SKM-1 treated with dmso at 0.1 percent for 144 hours (cell line): ENCODE measurements at regions not wholly inside any gene's neighbourhood (a gene's known extent, or its start where the extent isn't known, plus 50 kb on each side); places are given as distances from the start of the nearest gene placed in this dataset.

Experiments
- DNase-seq: peaks from one replicate; lab custom pipeline; 2025; ENCODE audit not compliant: unreplicated experiment; lab: John Stamatoyannopoulos, UW

GRCh38 chr1:5640845-5641244, 351.4 kb downstream of the NPHP4 start:
- no peak for DNase-seq

- DNase-seq = no peak
Observed at GRCh38 chr1:5639106-5639722, 353.0 kb downstream of the NPHP4 start.

- no peak for DNase-seq
Observed at GRCh38 chr1:5638582-5638981, 353.6 kb downstream of the NPHP4 start.

GRCh38 chr1:5637171-5637570, 355.1 kb downstream of the NPHP4 start:
- peak; percentile 22 for DNase-seq

GRCh38 chr1:5634893-5635292, 357.3 kb downstream of the NPHP4 start:
- DNase-seq = no peak

GRCh38 chr1:5632814-5633213, 359.4 kb downstream of the NPHP4 start:
- no peak for DNase-seq

GRCh38 chr1:5632224-5632623, 360.0 kb downstream of the NPHP4 start:
- peak; percentile 14 for DNase-seq

- no peak for DNase-seq
Observed at GRCh38 chr1:5628416-5628815, 363.8 kb downstream of the NPHP4 start.

GRCh38 chr1:5623399-5623798, 368.8 kb downstream of the NPHP4 start:
- DNase-seq = no peak

GRCh38 chr1:5622412-5622811, 369.8 kb downstream of the NPHP4 start:
- DNase-seq = no peak

GRCh38 chr1:5621692-5622091, 370.5 kb downstream of the NPHP4 start:
- DNase-seq = no peak

GRCh38 chr1:5620997-5621396, 371.2 kb downstream of the NPHP4 start:
- DNase-seq = no peak

- DNase-seq = no peak
Observed at GRCh38 chr1:5620418-5620817, 371.8 kb downstream of the NPHP4 start.

- DNase-seq = no peak
Observed at GRCh38 chr1:5619469-5619868, 372.8 kb downstream of the NPHP4 start.

GRCh38 chr1:5617546-5617945, 374.7 kb downstream of the NPHP4 start:
- DNase-seq = no peak

GRCh38 chr1:5617179-5617520, 375.1 kb downstream of the NPHP4 start:
- no peak for DNase-seq

- no peak for DNase-seq
Observed at GRCh38 chr1:5616366-5617178, 375.7 kb downstream of the NPHP4 start.

- no peak for DNase-seq
Observed at GRCh38 chr1:5615076-5615475, 377.1 kb downstream of the NPHP4 start.

GRCh38 chr1:5613900-5614299, 378.3 kb downstream of the NPHP4 start:
- no peak for DNase-seq

- DNase-seq = no peak
Observed at GRCh38 chr1:5611851-5612250, 380.4 kb downstream of the NPHP4 start.

GRCh38 chr1:5611431-5611830, 380.8 kb downstream of the NPHP4 start:
- no peak for DNase-seq

GRCh38 chr1:5610432-5610831, 381.8 kb downstream of the NPHP4 start:
- no peak for DNase-seq
